Caco-2 (cell line): ENCODE measurements at regions not wholly inside any gene's neighbourhood (a gene's known extent, or its start where the extent isn't known, plus 50 kb on each side); places are given as distances from the start of the nearest gene placed in this dataset.

Experiments
- BruUV-seq: library from RNA; stranded (reverse); fragments of 400-500 nt; replicated peaks from 2 replicates; lab custom pipeline; 2021; lab: Mats Ljungman, UMichigan
- CTCF ChIA-PET: fragments of 300-600 bp; sonication (Branson Sonifier 250); formaldehyde crosslinking; loops from one replicate; lab custom pipeline; 2022; ENCODE audit warnings: antibody characterized with exemption; lab: Charles Lee
- POLR2A ChIA-PET: fragments of 300-600 bp; sonication (Branson Sonifier 250); formaldehyde crosslinking; loops from one replicate; lab custom pipeline; 2022; ENCODE audit warnings: antibody characterized with exemption; lab: Charles Lee
- DNase-seq, 2 experiments: peaks; one replicate each; pipeline versions ENCODE4 v3.0.0 to v3.0.0-alpha.2; 2020 to 2022
- H3K27me3 ChIP-seq: replicated peaks from 2 replicates; pipeline ENCODE4 v1.6.0; 2011; ENCODE audit warnings: low read length; ENCODE audit not compliant: control insufficient read depth, insufficient read depth
- H3K36me3 ChIP-seq: 2 replicates; pipeline ENCODE4 v1.5.1; 2011; ENCODE audit warnings: low read length; ENCODE audit not compliant: control insufficient read depth, insufficient read depth
- H3K4me1 ChIP-seq: fragments of 250-450 bp; sonication (Bioruptor Pico); 2 replicates; pipeline ENCODE4 v1.5.1; 2020; ENCODE audit warnings: mild to moderate bottlenecking
- H3K4me3 ChIP-seq: 2 replicates; pipeline ENCODE4 v1.5.1; 2011; ENCODE audit warnings: low read depth, mild to moderate bottlenecking, control low read depth, low read length
- H3K9me3 ChIP-seq: fragments of 250-450 bp; sonication (Bioruptor Pico); 2 replicates; pipeline ENCODE4 v1.5.1; 2020; ENCODE audit warnings: mild to moderate bottlenecking, moderate library complexity
- H3K27ac Mint-ChIP-seq: one replicate; pipeline ENCODE4 v1.8.0; 2022; ENCODE audit warnings: mixed read lengths; ENCODE audit not compliant: unreplicated experiment
- H3K27me3 Mint-ChIP-seq: one replicate; pipeline ENCODE4 v1.8.0; 2022; ENCODE audit warnings: mixed read lengths; ENCODE audit not compliant: insufficient read depth, unreplicated experiment
- H3K36me3 Mint-ChIP-seq: one replicate; pipeline ENCODE4 v1.8.0; 2022; ENCODE audit warnings: mild to moderate bottlenecking, mixed read lengths; ENCODE audit not compliant: insufficient read depth, unreplicated experiment
- H3K4me1 Mint-ChIP-seq: one replicate; pipeline ENCODE4 v1.8.0; 2022; ENCODE audit warnings: low read depth, mixed read lengths; ENCODE audit not compliant: unreplicated experiment
- H3K4me3 Mint-ChIP-seq: one replicate; pipeline ENCODE4 v1.8.0; 2022; ENCODE audit warnings: mild to moderate bottlenecking, moderate library complexity, mixed read lengths; ENCODE audit not compliant: unreplicated experiment
- H3K9me3 Mint-ChIP-seq: one replicate; pipeline ENCODE4 v1.8.0; 2022; ENCODE audit warnings: mixed read lengths; ENCODE audit not compliant: unreplicated experiment
- intact Hi-C: fragments of 100-400 bp; cut with micrococcal nuclease; formaldehyde crosslinking; loops from one replicate; pipeline ENCODE4 v1.10.0; 2022; ENCODE audit not compliant: unreplicated experiment
- TF ChIP-seq, protein P1 (sequence below), 2 experiments: fragments of 200-600 bp in 1 of 2; IDR thresholded peaks; 1 replicate in 1 of 2; 2 replicates in 1 of 2; pipeline versions ENCODE4 v1.5.1 to v1.8.0; 2011 to 2022; ENCODE audit warnings: antibody characterized with exemption in 1 of 2, control low read depth in 1 of 2, inconsistent platforms in 1 of 2, low read depth in 1 of 2, low read length in 1 of 2, mild to moderate bottlenecking in 1 of 2, moderate library complexity in 1 of 2; ENCODE audit not compliant: insufficient read depth in 1 of 2, severe bottlenecking in 1 of 2, unreplicated experiment in 1 of 2

DNA sequence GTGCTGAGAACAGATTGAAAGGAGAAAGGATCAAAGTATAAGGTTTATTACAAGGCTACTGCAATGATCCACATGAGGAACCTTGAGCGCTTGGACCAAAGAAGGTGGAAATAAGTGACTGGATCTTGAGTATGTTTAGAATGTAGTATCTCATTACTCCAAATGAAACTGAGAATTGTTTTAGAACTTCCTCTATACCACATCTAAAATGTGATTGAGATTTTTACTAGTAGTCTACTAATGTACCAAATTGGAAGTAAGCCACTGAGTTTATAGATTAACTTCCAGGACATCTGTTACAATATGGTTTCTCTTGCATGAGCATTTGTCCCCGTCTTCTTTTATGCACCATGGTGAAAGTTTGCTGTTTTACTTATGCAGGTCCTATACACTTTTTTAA, 300.5 kb downstream of the SUCLG1 start:
- no peak overlapping the region for H3K4me3 ChIP-seq
- intact Hi-C loops, result no loop called here
- ChIA-PET POLR2A (no interaction called here), CTCF (no interaction called here)
- BruUV-seq, result no TSS peak
- Mint-ChIP-seq H3K27me3 (peaks cover 9% of the 10 kb centered on the region), H3K36me3 (no peaks in the 10 kb centered on the region), H3K4me1 (no peaks in the 10 kb centered on the region), H3K27ac (no peak overlapping the region), H3K4me3 (no peak overlapping the region), H3K9me3 (no peaks in the 10 kb centered on the region)
- H3K9me3 ChIP-seq, result no peaks in the 10 kb centered on the region
- H3K27me3 ChIP-seq, result no peaks in the 10 kb centered on the region
- H3K4me1 ChIP-seq, result no peaks in the 10 kb centered on the region
- no peaks in the 10 kb centered on the region for H3K36me3 ChIP-seq
- TF ChIP-seq, protein P1, sequence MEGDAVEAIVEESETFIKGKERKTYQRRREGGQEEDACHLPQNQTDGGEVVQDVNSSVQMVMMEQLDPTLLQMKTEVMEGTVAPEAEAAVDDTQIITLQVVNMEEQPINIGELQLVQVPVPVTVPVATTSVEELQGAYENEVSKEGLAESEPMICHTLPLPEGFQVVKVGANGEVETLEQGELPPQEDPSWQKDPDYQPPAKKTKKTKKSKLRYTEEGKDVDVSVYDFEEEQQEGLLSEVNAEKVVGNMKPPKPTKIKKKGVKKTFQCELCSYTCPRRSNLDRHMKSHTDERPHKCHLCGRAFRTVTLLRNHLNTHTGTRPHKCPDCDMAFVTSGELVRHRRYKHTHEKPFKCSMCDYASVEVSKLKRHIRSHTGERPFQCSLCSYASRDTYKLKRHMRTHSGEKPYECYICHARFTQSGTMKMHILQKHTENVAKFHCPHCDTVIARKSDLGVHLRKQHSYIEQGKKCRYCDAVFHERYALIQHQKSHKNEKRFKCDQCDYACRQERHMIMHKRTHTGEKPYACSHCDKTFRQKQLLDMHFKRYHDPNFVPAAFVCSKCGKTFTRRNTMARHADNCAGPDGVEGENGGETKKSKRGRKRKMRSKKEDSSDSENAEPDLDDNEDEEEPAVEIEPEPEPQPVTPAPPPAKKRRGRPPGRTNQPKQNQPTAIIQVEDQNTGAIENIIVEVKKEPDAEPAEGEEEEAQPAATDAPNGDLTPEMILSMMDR (IDR thresholded peaks at IDR 0.05; ENCODE audit: insufficient read depth in 1 of 2, low read depth in 1 of 2, low read length in 1 of 2, severe bottlenecking in 1 of 2, unreplicated experiment in 1 of 2), result no peak
- no peak for DNase-seq

DNA sequence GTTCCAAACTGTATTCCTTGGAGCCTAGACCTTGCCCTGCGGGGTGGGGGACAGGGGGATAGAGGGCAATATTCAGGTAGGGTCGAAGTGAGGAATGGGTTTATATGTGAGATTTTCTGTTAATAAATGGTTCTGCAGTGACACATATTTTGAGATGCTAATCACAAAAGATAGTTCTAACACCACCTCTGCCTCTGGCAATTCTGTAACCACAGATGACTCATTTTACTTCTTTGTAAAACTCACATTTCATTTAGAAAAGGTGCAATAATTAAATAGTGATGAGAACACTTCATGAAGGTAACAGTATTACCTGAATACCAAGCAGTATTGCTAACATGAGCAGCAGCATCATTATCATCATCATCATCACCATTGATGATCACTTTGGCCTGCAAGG, 306.6 kb downstream of the SUCLG1 start:
- no peak overlapping the region for H3K27ac Mint-ChIP-seq
- no peaks in the 10 kb centered on the region for H3K36me3 Mint-ChIP-seq
- Histone ChIP-seq H3K36me3 (no peaks in the 10 kb centered on the region), H3K27me3 (no peaks in the 10 kb centered on the region), H3K9me3 (no peaks in the 10 kb centered on the region), H3K4me3 (no peak overlapping the region), H3K4me1 (no peaks in the 10 kb centered on the region)
- intact Hi-C loops, result no loop called here
- H3K4me3 Mint-ChIP-seq, result no peak overlapping the region
- H3K4me1 Mint-ChIP-seq, result no peaks in the 10 kb centered on the region
- TF ChIP-seq, protein P1 (IDR thresholded peaks at IDR 0.05; ENCODE audit: insufficient read depth in 1 of 2, low read depth in 1 of 2, low read length in 1 of 2, severe bottlenecking in 1 of 2, unreplicated experiment in 1 of 2), result no peak
- no peak for DNase-seq
- ChIA-PET POLR2A (no interaction called here), CTCF (no interaction called here)
- no TSS peak for BruUV-seq
- peaks cover 2% of the 10 kb centered on the region for H3K27me3 Mint-ChIP-seq
- H3K9me3 Mint-ChIP-seq, result no peaks in the 10 kb centered on the region

DNA sequence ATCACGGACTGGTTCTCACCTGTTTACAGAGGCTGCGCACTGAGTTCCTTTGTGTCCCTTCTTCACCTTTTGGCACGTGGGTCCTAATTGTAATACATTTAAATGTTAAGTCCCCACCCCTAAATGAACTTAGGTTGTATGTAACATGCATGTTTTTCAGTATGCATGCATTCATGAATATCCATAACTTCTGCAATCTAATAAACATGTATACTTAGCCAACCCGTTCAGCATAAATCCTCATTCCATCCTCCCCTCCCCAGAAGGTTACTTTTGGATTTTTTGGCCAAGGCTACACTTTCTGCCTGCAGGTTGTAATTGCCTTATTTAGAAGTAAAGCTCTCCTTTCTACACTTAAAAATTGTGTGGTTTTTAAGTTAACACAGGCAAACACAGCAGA, 314.7 kb downstream of the SUCLG1 start:
- H3K9me3 ChIP-seq, result no peaks in the 10 kb centered on the region
- DNase-seq, result no peak
- Mint-ChIP-seq H3K36me3 (no peaks in the 10 kb centered on the region), H3K4me3 (no peak overlapping the region), H3K4me1 (no peaks in the 10 kb centered on the region), H3K9me3 (no peaks in the 10 kb centered on the region), H3K27ac (no peak overlapping the region), H3K27me3 (peaks cover 4% of the 10 kb centered on the region)
- H3K4me3 ChIP-seq, result no peak overlapping the region
- CTCF ChIA-PET, result no interaction called here
- TF ChIP-seq, protein P1 (IDR thresholded peaks at IDR 0.05; ENCODE audit: insufficient read depth in 1 of 2, low read depth in 1 of 2, low read length in 1 of 2, severe bottlenecking in 1 of 2, unreplicated experiment in 1 of 2), result no peak
- BruUV-seq, result no TSS peak
- no peaks in the 10 kb centered on the region for H3K4me1 ChIP-seq
- intact Hi-C loops, result no loop called here
- no peaks in the 10 kb centered on the region for H3K36me3 ChIP-seq
- H3K27me3 ChIP-seq, result no peaks in the 10 kb centered on the region
- POLR2A ChIA-PET, result no interaction called here
